ENCODE measurements at regions not wholly inside any gene's neighbourhood (a gene's known extent, or its start where the extent isn't known, plus 50 kb on each side); places are given as distances from the start of the nearest gene placed in this dataset.

GRCh38 chr6:139748353-139749146 lies 374.1 kb upstream of the CITED2 start:
- no peak for DNase-seq (ENCODE audit: low read depth)
- no peak overlapping the region for H3K4me3 ChIP-seq (ENCODE audit: low read depth, low read length)
- TF ChIP-seq CTCF (IDR thresholded peaks at IDR 0.05; ENCODE audit: insufficient read depth, low read depth, low read length, missing control alignments): no peak

GRCh38 chr6:139747154-139747553 lies 372.7 kb upstream of the CITED2 start:
- TF ChIP-seq CTCF (IDR thresholded peaks at IDR 0.05; ENCODE audit: insufficient read depth, low read depth, low read length, missing control alignments): no peak
- no peak overlapping the region for H3K4me3 ChIP-seq (ENCODE audit: low read depth, low read length)
- no peak for DNase-seq (ENCODE audit: low read depth)

- no peak for DNase-seq (ENCODE audit: low read depth)
- TF ChIP-seq CTCF (IDR thresholded peaks at IDR 0.05; ENCODE audit: insufficient read depth, low read depth, low read length, missing control alignments): no peak
- H3K4me3 ChIP-seq (ENCODE audit: low read depth, low read length): no peak overlapping the region
Observed at GRCh38 chr6:139744891-139745290, 370.4 kb upstream of the CITED2 start.

GRCh38 chr6:139743664-139744437 lies 369.4 kb upstream of the CITED2 start:
- H3K4me3 ChIP-seq (ENCODE audit: low read depth, low read length): no peak overlapping the region
- no peak for TF ChIP-seq CTCF (IDR thresholded peaks at IDR 0.05; ENCODE audit: insufficient read depth, low read depth, low read length, missing control alignments)
- DNase-seq (ENCODE audit: low read depth): no peak

- TF ChIP-seq CTCF (IDR thresholded peaks at IDR 0.05; ENCODE audit: insufficient read depth, low read depth, low read length, missing control alignments): no peak
- no peak overlapping the region for H3K4me3 ChIP-seq (ENCODE audit: low read depth, low read length)
- no peak for DNase-seq (ENCODE audit: low read depth)
Observed at GRCh38 chr6:139742671-139743070, 368.2 kb upstream of the CITED2 start.

GRCh38 chr6:139738801-139739455 lies 364.5 kb upstream of the CITED2 start:
- no peak for DNase-seq (ENCODE audit: low read depth)

More at GRCh38 chr6:139738801-139739455, 364.5 kb upstream of the CITED2 start:
- TF ChIP-seq CTCF (IDR thresholded peaks at IDR 0.05; ENCODE audit: insufficient read depth, low read depth, low read length, missing control alignments): no peak
- no peak overlapping the region for H3K4me3 ChIP-seq (ENCODE audit: low read depth, low read length)

All from GM12865 (cell line).